ENCODE measurements at regions not wholly inside any gene's neighbourhood (a gene's known extent, or its start where the extent isn't known, plus 50 kb on each side); places are given as distances from the start of the nearest gene placed in this dataset.

GRCh38 chr18:59752666-59753065 lies 55.4 kb upstream of the CCBE1 start:
- no peak for DNase-seq

GRCh38 chr18:59751186-59751585 lies 54.0 kb upstream of the CCBE1 start:
- no peak for DNase-seq

GRCh38 chr18:59748628-59749360 lies 51.6 kb upstream of the CCBE1 start:
- DNase-seq = no peak

All from NCI-H1930 (cell line).